NCI-H510A treated with DMSO at 0.1 percent for 48 hours (cell line): ENCODE measurements at regions not wholly inside any gene's neighbourhood (a gene's known extent, or its start where the extent isn't known, plus 50 kb on each side); places are given as distances from the start of the nearest gene placed in this dataset.
"Not testable (repeated sequence)": the region's sequence is repeated elsewhere in the genome, so short reads cannot be mapped to it uniquely, and the experiment has no call there.

Experiments used
- DNase-seq: peaks from one replicate; lab custom pipeline; 2025; lab: John Stamatoyannopoulos, UW

DNA sequence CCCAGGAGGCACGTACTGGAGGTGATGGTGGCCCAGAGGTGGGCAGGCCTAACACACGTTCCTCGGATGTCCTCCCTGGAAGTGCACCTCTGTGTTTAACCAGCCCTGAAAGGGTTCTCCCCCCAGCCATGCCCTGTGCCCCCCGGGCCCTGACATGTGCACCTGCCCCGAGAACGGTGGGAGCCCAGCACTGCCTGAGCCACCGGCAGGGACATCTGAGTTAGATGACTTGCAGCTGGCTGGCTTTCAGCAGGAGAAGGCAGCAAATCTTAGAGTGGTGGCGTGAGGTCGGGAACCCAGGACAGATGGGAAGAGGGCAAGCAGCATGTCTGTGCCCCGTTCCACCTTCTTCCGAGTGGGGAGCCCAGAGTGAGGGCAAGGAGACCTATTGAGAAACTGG is 291.8 kb downstream of the TCERG1L start:
- no peak for DNase-seq

DNA sequence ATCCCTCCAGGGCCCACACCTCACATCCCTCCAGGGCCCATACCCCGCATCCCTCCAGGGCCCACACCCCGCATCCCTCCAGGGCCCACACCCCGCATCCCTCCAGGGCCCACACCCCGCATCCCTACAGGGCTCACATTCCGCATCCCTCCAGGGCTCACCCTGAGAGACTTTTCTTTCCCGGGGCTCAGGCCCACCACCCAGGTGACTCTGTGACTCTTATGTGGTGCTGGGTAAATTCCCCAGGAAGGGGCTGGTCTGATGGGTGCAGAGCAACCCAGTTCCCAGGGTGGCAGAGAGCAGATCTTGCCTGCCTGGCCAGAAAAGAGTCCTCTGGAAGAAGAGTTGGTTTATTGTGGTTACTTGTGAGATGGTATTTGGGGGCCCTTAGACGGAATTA is 290.7 kb downstream of the TCERG1L start:
- no peak for DNase-seq

DNA sequence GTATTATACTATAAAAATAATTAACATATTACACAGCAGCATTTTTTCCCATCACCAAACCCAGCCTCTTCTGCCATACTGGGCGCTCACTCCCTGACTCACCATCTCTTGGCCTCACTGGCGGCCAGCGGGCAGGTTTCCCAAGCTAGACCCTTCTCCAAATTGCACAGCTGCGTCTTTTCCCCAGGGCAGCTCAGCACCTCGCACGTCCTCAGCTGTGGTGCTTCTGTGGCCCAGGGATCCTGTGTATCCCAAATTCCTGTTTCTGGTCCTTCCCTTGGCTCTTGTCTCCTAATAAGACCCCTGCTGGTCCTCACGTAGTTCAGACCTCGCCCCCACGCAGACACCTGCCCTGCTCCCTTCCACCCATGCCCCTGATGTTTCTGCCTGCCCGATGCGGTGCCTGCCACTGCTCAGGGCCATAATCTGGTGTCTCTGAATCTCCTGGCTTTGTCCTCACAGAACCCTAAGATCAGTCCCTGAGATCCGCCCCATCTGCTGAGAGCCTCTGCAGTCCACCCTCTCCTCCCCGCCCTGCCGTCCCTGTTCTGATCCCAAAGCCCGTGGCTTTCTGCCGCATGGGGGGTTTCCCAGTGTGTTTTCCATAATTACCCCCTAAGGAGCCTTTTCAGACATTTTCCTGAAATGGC is 290.1 kb downstream of the TCERG1L start:
- no peak for DNase-seq

DNA sequence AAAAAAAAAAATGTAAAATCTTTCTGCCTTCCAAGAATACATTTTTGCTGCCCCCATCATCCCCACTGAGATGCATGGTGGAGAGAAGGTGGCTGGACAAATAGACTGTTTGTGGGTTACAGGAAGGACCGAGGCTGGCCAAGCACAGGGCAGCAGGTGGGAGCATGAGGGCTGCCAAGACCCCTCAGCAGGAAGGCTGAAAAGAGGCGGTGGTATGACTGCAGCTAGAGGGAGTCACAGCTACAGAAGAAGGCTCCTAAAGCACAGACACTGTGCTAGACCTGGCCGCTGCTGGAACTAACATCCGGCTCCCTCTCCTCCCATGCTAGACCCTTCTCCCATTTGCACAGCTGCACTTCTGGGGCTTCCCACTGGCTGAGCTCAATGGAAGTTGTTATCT is 289.6 kb downstream of the TCERG1L start:
- DNase-seq, result no peak

DNA sequence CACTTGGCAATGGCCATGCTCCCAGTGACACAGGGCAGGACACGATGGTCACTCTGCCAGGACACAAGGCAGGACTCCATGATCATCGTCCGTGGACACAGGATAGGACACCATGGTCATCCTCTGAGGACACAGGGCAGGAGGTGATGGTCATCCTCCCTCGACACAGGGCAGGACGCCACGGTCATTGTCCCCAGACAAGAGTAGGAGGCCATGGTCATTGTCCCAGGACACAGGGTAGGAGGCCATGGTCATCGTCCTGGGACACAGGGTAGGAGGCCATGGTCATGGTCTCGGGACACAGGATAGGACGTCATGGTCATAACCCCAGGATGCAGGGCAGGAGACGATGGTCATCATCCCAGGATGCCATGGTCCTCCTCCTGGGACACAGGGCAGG is 289.2 kb downstream of the TCERG1L start:
- DNase-seq, result no peak

DNA sequence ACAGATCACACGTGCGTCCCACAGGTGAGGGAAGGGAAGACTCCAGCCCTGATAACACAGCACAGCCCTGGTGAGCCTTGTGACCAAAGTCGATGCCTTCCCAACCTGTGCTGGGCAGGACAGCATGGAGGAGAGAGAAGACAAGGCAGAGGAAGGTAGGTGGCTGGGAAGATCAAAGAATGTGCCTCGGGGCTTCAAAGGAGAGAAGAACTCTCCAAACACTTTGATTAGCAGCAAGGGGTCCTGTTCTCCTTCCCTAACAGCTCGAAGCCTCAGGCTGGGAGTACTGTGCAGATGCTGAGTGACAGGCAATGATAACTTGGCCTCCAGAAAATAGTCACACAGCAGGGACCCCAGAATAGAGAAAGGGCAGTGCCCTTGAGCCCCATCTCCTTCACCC is 288.5 kb downstream of the TCERG1L start:
- no peak for DNase-seq

DNA sequence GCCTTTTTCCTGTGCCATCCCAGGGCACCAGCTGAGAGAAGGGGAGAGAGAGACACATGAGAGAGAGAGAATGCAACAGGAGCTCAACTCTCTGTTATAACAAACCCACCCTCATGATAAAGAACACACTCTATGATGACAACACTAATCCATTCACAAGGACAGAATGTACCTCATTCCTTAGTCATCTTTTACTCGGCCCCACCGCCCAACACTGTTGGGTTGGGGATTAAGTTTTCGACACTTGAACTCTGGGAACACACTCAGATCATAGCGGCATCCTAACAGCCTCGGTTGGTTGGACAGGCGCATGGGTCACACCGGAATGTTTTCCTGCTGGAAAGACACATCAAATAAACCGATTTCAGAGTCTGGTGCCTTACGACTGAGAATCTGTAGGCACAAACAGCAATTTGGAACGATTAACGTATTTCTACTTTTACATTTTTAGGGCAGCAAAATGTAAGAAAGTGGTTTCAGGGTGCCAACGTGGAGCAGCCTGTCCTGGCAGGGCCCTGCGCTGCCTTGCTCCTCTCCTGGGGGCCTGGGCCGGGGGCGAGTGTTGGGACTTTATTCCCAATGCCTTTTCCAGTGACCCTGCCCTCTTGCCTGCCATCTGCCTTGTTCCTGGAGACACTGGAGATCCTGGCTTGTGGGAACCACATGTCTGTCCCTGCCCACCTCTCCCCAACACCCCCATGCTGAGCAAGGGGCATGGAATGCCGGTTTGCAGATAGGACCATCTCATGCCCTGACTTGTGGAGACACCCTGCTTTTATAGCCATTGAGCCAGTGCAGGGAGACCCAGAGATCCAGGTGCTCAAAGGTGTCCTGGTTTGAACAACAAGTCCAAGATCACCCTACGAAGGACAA is 287.0 kb downstream of the TCERG1L start:
- no peak for DNase-seq

DNA sequence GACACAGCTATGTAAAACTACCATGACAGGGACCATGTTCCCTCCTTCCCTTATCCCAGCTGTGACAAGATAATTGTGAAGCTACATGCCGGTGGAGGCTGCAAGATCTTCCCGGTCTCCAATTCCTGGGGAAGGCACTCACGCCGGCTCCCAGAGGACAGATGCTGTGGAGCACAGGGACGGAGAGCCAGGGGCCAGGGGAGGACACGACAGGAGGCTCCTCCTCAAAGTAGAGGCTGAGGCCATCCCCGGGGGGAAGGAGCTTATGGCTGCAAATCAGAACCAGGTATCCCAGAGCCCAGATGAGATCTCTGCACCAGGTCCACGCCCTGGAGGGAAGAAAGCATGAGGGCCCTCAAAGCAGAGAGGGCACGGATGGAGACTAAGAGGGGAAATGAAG is 286.2 kb downstream of the TCERG1L start:
- DNase-seq, result no peak

DNA sequence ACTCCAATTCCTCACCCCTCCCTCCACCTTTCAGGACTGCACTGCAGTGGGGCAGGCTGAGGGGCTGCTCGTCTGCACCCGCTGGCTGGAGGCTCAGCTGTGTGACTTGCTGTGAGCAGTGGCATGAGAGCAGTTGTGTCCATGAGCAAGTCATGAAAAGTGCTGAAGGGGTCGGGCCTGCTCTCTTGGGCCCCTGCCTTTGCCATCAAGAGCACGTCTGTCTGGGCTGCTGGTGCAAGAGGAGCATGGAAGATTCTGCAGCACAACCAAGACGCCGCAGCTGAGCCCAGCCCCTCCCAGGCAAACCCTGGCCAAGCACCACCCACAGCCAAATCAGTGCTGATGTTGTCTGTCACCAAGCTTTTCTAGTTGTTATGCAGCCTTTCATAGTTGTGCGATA is 284.3 kb downstream of the TCERG1L start:
- DNase-seq, result no peak

DNA sequence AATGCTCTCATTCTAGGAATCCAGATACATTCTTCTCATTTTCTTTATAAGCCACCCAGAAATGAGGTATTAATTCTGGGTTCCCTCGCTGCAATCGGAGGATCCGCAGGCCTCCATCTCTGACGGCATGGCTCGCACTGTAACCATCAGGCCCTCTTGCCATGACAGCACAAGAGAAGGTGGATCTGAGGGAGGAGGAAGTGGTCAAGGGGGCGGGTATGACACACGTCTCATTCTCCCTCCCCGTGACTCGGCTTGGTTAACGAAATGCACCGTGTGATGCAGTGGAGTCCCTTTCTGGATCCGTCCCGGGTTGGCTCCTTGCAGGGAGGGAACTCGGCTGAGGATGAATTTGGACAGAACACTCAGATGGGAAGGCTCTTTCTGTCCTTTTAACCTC is 280.2 kb downstream of the TCERG1L start:
- no peak for DNase-seq

DNA sequence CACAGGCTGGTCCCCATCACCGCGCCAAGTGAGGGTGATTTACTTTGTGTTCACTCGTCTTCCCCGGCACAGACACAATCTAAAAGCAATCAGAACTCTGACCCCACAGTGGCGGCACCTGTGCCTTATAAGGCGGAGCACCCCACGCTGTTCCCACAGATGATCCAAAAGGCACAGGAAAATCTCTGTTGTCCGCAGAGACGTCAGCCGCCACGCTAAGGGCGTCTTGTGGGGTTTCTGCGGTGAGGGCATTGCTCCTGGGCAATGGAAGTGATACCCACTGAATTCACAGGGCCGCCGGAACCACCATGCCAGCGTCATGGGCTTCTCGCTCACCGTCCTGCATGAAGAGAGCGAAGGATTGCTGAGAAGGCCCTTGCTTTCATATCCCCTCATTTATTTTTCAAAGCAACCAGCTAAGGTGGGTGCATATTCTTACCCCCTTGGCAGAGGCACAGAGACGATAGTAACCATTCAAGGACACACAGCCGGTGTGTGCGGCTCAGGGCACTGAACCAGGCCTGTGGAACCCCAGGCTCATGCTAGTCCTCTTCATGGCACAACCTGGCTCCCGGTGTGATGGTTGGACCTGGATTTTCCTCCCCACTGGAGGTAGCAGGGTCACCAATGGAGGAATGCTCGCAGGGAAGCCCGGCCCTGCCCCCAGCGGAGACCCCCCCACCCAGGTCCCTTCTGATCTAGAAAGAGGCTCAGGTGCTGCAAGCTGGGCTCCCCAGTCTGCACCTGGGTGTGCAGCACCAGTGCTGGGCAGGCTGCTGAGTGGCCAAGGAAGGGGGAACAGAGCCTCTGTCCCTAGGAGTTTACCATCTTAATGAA is 279.0 kb downstream of the TCERG1L start:
- no peak for DNase-seq

DNA sequence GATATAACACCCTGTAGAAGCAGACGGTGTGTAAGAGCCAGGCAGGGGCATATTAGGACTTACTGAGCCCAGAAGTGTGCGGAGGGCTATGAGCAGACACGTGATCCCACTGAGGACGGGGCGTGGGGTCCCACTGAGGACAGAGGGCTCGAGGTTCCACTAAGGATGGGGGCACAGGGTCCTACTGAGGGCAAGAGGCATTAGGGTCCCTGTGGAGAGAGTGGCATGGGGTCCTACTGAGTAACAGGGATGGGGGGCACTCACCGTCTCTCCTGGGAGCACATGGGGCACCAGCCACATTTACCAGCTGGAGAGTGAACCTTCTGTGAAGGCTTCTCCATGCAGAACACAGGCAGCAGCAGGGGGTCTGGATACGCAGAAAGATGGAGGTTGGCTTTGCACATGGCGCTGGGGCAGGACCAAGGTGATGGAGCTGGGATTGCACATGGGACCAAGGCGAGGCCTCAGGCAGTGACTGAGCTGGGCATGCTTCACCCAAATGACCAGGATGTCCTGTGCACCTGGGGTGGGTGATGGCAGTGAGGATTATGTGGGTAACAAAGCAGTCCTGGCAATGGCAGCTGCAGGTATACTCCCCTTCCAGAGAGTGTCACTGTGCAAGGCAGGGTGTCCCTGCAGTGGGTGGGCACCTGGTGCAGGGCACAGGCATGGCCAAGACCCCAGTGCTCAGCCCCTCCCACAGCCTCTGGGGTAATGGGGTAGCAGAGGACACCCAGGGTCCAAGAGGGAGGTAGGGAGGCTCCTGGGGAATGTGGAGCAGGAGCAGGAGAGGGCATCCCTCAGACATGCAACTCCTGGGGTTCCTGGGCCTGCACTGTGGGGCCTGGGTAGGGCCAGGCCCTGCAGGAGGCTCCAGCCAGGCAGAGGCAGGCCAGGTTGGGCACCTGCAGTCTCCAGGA is 278.1 kb downstream of the TCERG1L start:
- no peak for DNase-seq

DNA sequence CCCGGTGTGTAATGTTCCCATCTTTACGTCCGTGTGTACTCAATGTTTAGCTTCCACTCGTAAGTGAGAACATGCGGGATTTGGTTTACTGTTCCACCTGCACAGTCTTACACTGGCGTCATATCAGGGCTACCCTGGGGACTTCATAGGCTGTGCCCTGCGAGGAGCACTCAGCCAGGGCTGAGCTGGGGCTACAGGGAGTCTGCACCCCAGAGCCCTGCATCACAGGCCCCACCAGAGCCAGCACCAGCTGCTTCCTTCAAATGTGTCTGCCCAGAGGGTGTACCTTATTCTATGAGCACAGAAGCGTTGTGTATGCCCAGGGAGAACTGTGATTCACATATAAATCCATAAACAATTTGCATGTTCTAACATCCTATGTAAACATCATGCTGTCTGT is 277.1 kb downstream of the TCERG1L start:
- no peak for DNase-seq

DNA sequence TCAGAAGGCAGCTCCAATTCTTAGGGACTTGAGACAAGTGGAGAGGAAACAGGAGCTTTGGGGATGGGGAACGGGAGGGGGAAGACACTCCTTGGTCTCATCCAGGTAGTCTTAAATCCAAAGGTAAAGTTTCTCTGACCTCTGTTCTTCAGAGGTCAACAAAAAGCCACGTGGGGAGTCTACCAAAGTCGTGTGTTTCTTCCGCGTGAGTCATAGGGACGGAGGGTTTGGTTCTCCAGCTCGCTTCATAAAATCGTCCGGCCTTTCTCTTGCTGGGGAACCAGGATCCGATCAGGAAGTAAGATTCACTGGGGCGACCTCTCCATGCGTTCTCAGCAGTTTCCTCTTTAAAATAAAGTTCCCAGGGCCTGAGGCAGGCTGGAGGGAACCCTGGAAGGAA is 275.7 kb downstream of the TCERG1L start:
- DNase-seq, result no peak

DNA sequence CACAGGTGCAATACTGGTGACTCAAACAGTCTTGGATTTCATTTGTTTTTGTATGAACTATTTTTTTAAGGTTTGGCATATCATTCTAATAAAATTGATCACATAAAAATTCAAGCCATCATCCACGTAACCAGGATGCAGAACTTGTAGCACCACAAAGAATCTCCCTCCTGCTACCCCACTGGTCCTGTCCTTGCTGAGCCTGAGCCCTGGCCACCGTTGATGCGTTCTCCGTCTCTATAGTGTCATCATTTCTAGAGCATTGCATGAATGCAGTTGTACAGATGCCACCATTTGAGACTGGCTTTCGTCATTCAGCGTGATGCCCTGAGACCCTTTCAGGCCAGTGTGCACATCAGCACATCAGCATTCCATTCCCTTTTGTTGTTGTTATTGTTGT is 273.5 kb downstream of the TCERG1L start:
- no peak for DNase-seq

DNA sequence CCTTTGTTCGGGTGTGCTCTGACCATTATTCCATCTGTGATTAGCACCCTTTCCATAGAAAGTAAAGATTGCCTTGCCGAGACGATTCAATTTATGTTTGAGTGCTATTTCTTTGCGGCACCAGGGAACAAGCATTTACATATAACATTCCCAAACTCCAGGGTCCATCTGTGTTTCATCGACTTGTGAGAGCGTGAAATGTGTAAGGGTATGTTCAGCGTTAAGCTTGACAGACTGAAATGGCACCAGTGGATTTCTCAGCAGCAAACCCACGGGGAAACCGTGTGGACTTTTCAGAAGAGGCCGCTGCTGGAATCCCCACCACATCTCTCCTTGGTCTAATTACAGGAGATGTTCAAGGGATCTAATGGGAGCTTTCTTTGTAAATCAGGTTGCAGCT is 270.5 kb downstream of the TCERG1L start:
- no peak for DNase-seq

DNA sequence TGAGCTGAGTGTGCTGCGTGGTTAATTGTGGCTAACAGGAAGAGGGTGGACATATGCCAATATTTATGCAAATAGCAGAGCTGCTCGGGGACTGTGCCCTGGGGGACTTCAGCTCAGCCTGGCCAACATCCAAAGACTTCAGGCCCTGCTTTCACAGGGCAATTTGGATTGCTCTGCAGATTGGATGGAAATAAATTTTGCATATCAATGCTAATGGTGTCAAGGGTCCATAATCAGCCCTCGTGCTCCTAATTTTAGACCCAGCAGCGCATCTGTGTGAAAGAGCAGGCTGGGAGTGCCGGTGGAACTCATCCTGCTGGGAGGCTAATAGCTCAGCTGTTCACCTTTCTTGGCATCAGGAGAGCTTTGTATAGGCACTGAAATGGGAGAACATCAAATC is 270.1 kb downstream of the TCERG1L start:
- DNase-seq, result no peak

DNA sequence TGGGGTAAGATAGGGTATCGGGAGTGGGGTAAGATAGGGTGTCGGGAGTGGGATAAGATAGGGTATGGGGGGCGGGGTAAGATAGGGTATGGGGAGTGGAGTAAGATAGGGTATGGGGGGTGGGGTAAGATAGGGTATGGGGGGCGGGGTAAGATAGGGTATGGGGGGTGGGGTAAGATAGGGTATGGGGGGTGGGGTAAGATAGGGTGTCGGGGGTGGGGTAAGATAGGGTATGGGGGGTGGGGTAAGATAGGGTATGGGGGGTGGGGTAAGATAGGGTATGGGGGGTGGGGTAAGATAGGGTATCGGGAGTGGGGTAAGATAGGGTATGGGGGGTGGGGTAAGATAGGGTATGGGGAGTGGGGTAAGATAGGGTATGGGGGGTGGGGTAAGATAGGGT is 269.5 kb downstream of the TCERG1L start:
- DNase-seq, result not testable (repeated sequence)
